DOHH2 (cell line): ENCODE measurements at regions not wholly inside any gene's neighbourhood (a gene's known extent, or its start where the extent isn't known, plus 50 kb on each side); places are given as distances from the start of the nearest gene placed in this dataset.

ENCODE experiments used
- H3F3A ChIP-seq: fragments of 200-600 bp; sonication (generic), shearing (Covaris generic); 2 replicates; pipeline ENCODE4 v1.6.0; 2016; ENCODE audit warnings: antibody characterized with exemption, mild to moderate bottlenecking; ENCODE audit not compliant: control insufficient read depth, insufficient read depth
- H3K27ac ChIP-seq: fragments of 200-600 bp; sonication (generic); 2 replicates; pipeline ENCODE4 v1.5.1; 2014; ENCODE audit warnings: low read depth, mild to moderate bottlenecking, low read length, moderate library complexity
- H3K27me3 ChIP-seq: fragments of 200-600 bp; sonication (generic); 2 replicates; pipeline ENCODE4 v1.6.1; 2014; ENCODE audit warnings: mild to moderate bottlenecking, low read length, mixed read lengths; ENCODE audit not compliant: control insufficient read depth
- H3K36me3 ChIP-seq: fragments of 200-600 bp; sonication (generic); 2 replicates; pipeline ENCODE4 v1.6.1; 2014; ENCODE audit warnings: mild to moderate bottlenecking, low read length, moderate library complexity, mixed read lengths; ENCODE audit not compliant: control insufficient read depth
- H3K4me1 ChIP-seq: fragments of 200-600 bp; sonication (generic); 2 replicates; pipeline ENCODE4 v1.6.1; 2014; ENCODE audit warnings: mild to moderate bottlenecking, low read length, mixed read lengths; ENCODE audit not compliant: control insufficient read depth
- H3K4me2 ChIP-seq: fragments of 200-600 bp; sonication (generic); 2 replicates; pipeline ENCODE4 v1.6.0; 2014; ENCODE audit warnings: mild to moderate bottlenecking, low read length, moderate library complexity
- H3K4me3 ChIP-seq: fragments of 200-600 bp; sonication (generic); 2 replicates; pipeline ENCODE4 v1.5.1; 2014; ENCODE audit warnings: mild to moderate bottlenecking, low read length, mixed read lengths
- H3K79me2 ChIP-seq: fragments of 200-600 bp; sonication (generic); 2 replicates; pipeline ENCODE4 v1.6.1; 2014; ENCODE audit warnings: mild to moderate bottlenecking, low read length, mixed read lengths; ENCODE audit not compliant: control insufficient read depth
- H3K9me2 ChIP-seq: fragments of 200-600 bp; sonication (generic); replicated peaks from 2 replicates; pipeline ENCODE4 v1.6.1; 2014; ENCODE audit warnings: mild to moderate bottlenecking, low read length, mixed read lengths; ENCODE audit not compliant: control insufficient read depth
- H3K9me3 ChIP-seq: fragments of 200-600 bp; sonication (generic); 2 replicates; pipeline ENCODE4 v1.6.1; 2014; ENCODE audit warnings: antibody characterized with exemption, low read length, mixed read lengths; ENCODE audit not compliant: control insufficient read depth, insufficient read depth
- H4K20me1 ChIP-seq: fragments of 200-600 bp; sonication (generic); 2 replicates; pipeline ENCODE4 v1.6.0; 2014; ENCODE audit warnings: low read depth, mild to moderate bottlenecking, antibody characterized with exemption, low read length, moderate library complexity; ENCODE audit not compliant: control insufficient read depth, insufficient read depth
- CTCF ChIP-seq: fragments of 200-600 bp; sonication (generic); IDR thresholded peaks from one replicate; pipeline ENCODE4 v1.5.1; 2014; ENCODE audit warnings: antibody characterized with exemption, mild to moderate bottlenecking, low read depth, low read length; ENCODE audit not compliant: poor library complexity, severe bottlenecking
- EZH2phosphoT487 ChIP-seq: fragments of 200-600 bp; sonication (generic); IDR thresholded peaks from 2 replicates; pipeline ENCODE4 v1.6.1; 2017; ENCODE audit warnings: borderline replicate concordance, mild to moderate bottlenecking, antibody characterized with exemption, low read length, moderate library complexity, mixed read lengths

GRCh38 chr5:152853361-152853760 is 448.3 kb upstream of the NMUR2 start:
- Histone ChIP-seq H3K79me2 (no peaks in the 10 kb centered on the region), H3K4me3 (no peak overlapping the region), H3K27me3 (no peaks in the 10 kb centered on the region), H3K4me2 (no peak overlapping the region), H3K9me2 (no peaks in the 10 kb centered on the region), H3F3A (no peaks in the 10 kb centered on the region), H3K36me3 (no peaks in the 10 kb centered on the region), H3K9me3 (no peaks in the 10 kb centered on the region), H3K4me1 (no peaks in the 10 kb centered on the region), H3K27ac (no peak overlapping the region), H4K20me1 (no peaks in the 10 kb centered on the region)
- TF ChIP-seq CTCF (no peak), EZH2phosphoT487 (no peak)

- no peaks in the 10 kb centered on the region for H3K79me2 ChIP-seq
- no peaks in the 10 kb centered on the region for H3K4me1 ChIP-seq
- no peaks in the 10 kb centered on the region for H3K9me2 ChIP-seq
- TF ChIP-seq CTCF, result no peak
- TF ChIP-seq EZH2phosphoT487, result no peak
- H3K4me3 ChIP-seq, result no peak overlapping the region
- H3K27ac ChIP-seq, result no peak overlapping the region
- no peaks in the 10 kb centered on the region for H4K20me1 ChIP-seq
- no peaks in the 10 kb centered on the region for H3K27me3 ChIP-seq
- no peak overlapping the region for H3K4me2 ChIP-seq
- H3K36me3 ChIP-seq, result no peaks in the 10 kb centered on the region
- no peaks in the 10 kb centered on the region for H3K9me3 ChIP-seq
- no peaks in the 10 kb centered on the region for H3F3A ChIP-seq
Measured at GRCh38 chr5:152855441-152855840, 450.4 kb upstream of the NMUR2 start.

- H3K9me3 ChIP-seq, result no peaks in the 10 kb centered on the region
- H4K20me1 ChIP-seq, result no peaks in the 10 kb centered on the region
- no peak overlapping the region for H3K4me2 ChIP-seq
- no peaks in the 10 kb centered on the region for H3K79me2 ChIP-seq
- no peak overlapping the region for H3K4me3 ChIP-seq
- TF ChIP-seq CTCF (no peak), EZH2phosphoT487 (no peak)
- H3K4me1 ChIP-seq, result no peaks in the 10 kb centered on the region
- no peaks in the 10 kb centered on the region for H3K27me3 ChIP-seq
- H3K9me2 ChIP-seq, result no peaks in the 10 kb centered on the region
- no peaks in the 10 kb centered on the region for H3F3A ChIP-seq
- no peak overlapping the region for H3K27ac ChIP-seq
- no peaks in the 10 kb centered on the region for H3K36me3 ChIP-seq
Measured at GRCh38 chr5:152861231-152861630, 456.2 kb upstream of the NMUR2 start.

GRCh38 chr5:152864447-152864846 is 459.4 kb upstream of the NMUR2 start:
- no peaks in the 10 kb centered on the region for H3K27me3 ChIP-seq
- H3K4me3 ChIP-seq, result no peak overlapping the region
- TF ChIP-seq CTCF, result no peak
- no peak for TF ChIP-seq EZH2phosphoT487
- H3K4me1 ChIP-seq, result no peaks in the 10 kb centered on the region
- H3K27ac ChIP-seq, result no peak overlapping the region
- H3K4me2 ChIP-seq, result no peak overlapping the region
- H3K9me3 ChIP-seq, result no peaks in the 10 kb centered on the region
- no peaks in the 10 kb centered on the region for H3K36me3 ChIP-seq
- no peaks in the 10 kb centered on the region for H4K20me1 ChIP-seq
- no peaks in the 10 kb centered on the region for H3K79me2 ChIP-seq
- no peaks in the 10 kb centered on the region for H3F3A ChIP-seq
- no peaks in the 10 kb centered on the region for H3K9me2 ChIP-seq
